Liver (tissue), 3 donors: ENCODE measurements at regions not wholly inside any gene's neighbourhood (a gene's known extent, or its start where the extent isn't known, plus 50 kb on each side); places are given as distances from the start of the nearest gene placed in this dataset.

Source experiments
- ATF3 ChIP-seq: IDR thresholded peaks from 2 replicates; pipeline ENCODE4 v1.6.1; 2016; ENCODE audit warnings: antibody characterized with exemption
- FOXA1 ChIP-seq: IDR thresholded peaks from 2 replicates; pipeline ENCODE4 v1.6.1; 2016; ENCODE audit warnings: antibody characterized with exemption
- GABPA ChIP-seq, 2 donors: IDR thresholded peaks in 1 of 2; conservative IDR thresholded peaks in 1 of 2; 2 replicates each; pipeline ENCODE4 v1.6.1; 2016; ENCODE audit warnings: antibody characterized with exemption in 2 of 2, mild to moderate bottlenecking in 1 of 2, moderate library complexity in 1 of 2
- NR2F2 ChIP-seq: IDR thresholded peaks from 2 replicates; pipeline ENCODE4 v1.6.1; 2016; ENCODE audit warnings: antibody characterized with exemption
- RXRA ChIP-seq, 2 donors: IDR thresholded peaks; 2 replicates each; pipeline ENCODE4 v1.6.1; 2017 to 2018; ENCODE audit warnings: antibody characterized with exemption in 2 of 2, mild to moderate bottlenecking in 1 of 2
- SP1 ChIP-seq: IDR thresholded peaks from 2 replicates; pipeline ENCODE4 v1.6.1; 2018; ENCODE audit warnings: antibody characterized with exemption, mild to moderate bottlenecking
- YY1 ChIP-seq: IDR thresholded peaks from 2 replicates; pipeline ENCODE4 v1.6.1; 2016; ENCODE audit warnings: antibody characterized with exemption, mild to moderate bottlenecking
- ZBTB33 ChIP-seq: IDR thresholded peaks from 2 replicates; pipeline ENCODE4 v1.6.1; 2016; ENCODE audit warnings: antibody characterized with exemption
- TF ChIP-seq, protein P1 (sequence below): fragments of 150-350 bp; IDR thresholded peaks from 2 replicates; pipeline ENCODE4 v1.5.1; 2017; ENCODE audit warnings: improper control_type of control experiment, low read depth, low read length; ENCODE audit not compliant: missing input control
- TF ChIP-seq, protein P2 (sequence below): IDR thresholded peaks from 2 replicates; pipeline ENCODE4 v1.6.1; 2016; ENCODE audit warnings: antibody characterized with exemption
- donor health status: healthy.
- donor health status: healthy.

DNA sequence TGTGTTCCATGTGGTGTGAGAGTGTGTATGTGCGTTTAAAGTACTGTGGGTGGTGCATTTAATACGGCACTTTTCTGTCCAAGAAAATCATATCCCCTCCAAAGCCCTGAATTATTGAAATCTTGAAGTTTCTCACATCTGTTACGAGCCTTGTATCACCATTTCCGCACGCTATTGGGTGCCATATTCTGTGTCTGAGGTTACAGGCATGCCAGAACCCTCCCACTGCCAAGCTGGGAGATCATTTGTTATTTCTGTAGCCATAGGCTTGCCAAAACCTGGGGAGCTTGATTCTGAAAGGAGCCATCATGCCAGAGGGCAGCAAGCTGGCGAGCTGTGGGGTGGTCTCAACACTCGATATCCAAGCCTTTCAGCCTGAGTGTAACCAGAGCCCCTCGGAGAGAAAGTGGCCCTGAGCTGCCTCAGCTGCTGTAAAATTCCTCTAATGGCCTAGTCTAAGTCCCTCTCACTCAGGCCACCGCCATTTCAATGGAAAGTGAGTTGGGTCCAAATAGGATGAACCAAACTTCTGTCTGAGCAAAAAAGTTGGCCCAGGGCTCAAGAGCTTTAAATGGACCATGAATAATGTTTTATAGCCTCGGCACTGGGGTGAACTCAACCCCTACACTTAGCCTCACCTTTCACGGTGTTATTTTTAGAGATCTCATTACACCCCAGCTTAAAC lies 298.4 kb upstream of the DUSP10 start:
- TF ChIP-seq YY1, result no peak
- TF ChIP-seq, protein P1, sequence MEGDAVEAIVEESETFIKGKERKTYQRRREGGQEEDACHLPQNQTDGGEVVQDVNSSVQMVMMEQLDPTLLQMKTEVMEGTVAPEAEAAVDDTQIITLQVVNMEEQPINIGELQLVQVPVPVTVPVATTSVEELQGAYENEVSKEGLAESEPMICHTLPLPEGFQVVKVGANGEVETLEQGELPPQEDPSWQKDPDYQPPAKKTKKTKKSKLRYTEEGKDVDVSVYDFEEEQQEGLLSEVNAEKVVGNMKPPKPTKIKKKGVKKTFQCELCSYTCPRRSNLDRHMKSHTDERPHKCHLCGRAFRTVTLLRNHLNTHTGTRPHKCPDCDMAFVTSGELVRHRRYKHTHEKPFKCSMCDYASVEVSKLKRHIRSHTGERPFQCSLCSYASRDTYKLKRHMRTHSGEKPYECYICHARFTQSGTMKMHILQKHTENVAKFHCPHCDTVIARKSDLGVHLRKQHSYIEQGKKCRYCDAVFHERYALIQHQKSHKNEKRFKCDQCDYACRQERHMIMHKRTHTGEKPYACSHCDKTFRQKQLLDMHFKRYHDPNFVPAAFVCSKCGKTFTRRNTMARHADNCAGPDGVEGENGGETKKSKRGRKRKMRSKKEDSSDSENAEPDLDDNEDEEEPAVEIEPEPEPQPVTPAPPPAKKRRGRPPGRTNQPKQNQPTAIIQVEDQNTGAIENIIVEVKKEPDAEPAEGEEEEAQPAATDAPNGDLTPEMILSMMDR, result no peak
- no peak for TF ChIP-seq ATF3
- TF ChIP-seq, protein P2, sequence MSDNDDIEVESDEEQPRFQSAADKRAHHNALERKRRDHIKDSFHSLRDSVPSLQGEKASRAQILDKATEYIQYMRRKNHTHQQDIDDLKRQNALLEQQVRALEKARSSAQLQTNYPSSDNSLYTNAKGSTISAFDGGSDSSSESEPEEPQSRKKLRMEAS, result no peak
- no peak for TF ChIP-seq SP1
- TF ChIP-seq ZBTB33, result no peak
- no peak for TF ChIP-seq RXRA (IDR thresholded peaks at IDR 0.05)
- TF ChIP-seq NR2F2, result no peak
- no peak for TF ChIP-seq GABPA (IDR thresholded peaks at IDR 0.05 in 1 of 2, conservative IDR thresholded peaks at IDR 0.05 in 1 of 2)
- TF ChIP-seq FOXA1, result no peak
